HUDEP-2 (cell line): ENCODE measurements at regions not wholly inside any gene's neighbourhood (a gene's known extent, or its start where the extent isn't known, plus 50 kb on each side); places are given as distances from the start of the nearest gene placed in this dataset.
"Not testable (repeated sequence)": the region's sequence is repeated elsewhere in the genome, so short reads cannot be mapped to it uniquely, and the experiment has no call there.

Source experiments
- DNase-seq, 76 experiments: peaks; one replicate each; lab custom pipeline; 2025; ENCODE audit not compliant: unreplicated experiment in 76 of 76; lab: John Stamatoyannopoulos, UW

DNA sequence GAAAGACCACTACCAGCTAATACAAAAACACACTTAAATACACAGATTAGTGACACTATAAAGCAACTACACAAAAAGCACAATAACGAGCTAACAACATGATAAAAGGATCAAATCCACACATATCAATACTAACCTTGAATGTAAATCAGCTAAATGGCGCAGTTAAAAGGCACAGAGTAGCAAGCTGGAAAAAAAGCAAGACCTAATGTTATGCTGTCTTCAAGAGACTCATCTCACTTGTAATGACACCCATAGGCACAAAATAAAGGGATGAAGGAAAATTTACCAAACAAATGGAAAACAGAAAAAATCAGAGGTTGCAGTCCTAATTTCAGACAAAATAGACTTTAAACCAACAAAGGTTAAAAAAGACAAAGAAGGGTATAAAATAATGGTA is 86.3 kb downstream of the NUS1 start:
- no peak for DNase-seq

DNA sequence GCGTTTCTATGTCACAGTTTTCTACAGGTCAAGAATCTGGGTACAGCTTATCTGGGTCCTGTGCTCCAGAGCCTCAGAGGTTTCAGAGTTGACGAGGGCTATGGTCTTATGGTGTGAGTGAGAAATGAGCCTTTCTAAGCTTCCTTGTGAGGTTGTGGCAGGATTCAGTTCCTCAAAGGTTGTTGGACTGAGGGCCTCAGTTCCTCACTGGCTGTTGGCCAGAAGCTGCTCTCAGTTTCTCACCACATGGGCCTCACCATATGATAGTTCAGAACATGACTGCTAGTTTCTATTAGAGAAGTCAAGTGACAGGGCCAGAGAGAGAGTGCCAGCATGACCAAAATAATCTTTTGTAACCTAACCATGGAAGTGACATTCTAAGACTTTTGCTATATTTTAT is 96.1 kb downstream of the NUS1 start:
- DNase-seq, result no peak

DNA sequence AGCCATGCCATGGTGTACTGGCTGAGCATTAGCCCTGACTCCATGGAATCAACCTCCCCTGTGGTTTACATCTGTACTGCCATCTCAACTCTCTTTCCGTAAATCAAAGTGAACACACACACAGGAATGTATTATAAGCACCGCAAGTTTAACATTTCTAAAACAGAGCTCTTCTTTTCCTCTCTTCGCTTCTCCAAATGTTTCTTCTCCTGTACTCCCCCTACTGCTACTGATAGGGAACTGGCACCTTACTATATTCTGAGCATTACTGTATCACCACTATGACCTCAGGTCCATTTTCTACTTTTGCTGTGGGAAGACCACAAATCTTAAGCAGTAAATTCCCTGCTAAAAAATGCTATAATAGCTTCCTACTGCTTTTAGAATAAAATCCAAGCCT is 101.2 kb downstream of the NUS1 start:
- peak in 4 of 76 experiments; percentile 1 to 31 (median 16) for DNase-seq

DNA sequence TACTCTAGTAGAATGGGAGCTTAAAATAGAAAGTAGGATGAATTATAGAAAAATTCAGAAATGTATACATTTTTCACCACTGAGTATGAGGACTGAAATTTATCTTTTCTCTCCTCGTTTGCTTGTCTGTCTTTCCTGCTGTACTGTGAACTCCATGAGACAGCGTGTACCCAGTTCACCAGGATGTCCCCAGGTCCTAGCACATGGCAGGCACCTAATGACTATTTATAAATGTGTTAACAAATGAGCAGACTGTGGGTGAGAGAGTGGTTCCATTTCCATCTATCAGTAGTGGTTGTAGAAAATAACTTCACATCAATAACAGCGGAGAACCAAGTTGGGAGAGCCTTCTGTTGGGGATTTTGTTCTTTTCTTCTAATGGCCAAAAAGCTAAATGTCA is 106.3 kb downstream of the NUS1 start:
- no peak for DNase-seq

GRCh38 chr6:117783279-117783678 is 108.0 kb downstream of the NUS1 start:
- DNase-seq, result no peak

GRCh38 chr6:117791012-117791411 is 115.7 kb downstream of the NUS1 start:
- DNase-seq, result no peak

DNA sequence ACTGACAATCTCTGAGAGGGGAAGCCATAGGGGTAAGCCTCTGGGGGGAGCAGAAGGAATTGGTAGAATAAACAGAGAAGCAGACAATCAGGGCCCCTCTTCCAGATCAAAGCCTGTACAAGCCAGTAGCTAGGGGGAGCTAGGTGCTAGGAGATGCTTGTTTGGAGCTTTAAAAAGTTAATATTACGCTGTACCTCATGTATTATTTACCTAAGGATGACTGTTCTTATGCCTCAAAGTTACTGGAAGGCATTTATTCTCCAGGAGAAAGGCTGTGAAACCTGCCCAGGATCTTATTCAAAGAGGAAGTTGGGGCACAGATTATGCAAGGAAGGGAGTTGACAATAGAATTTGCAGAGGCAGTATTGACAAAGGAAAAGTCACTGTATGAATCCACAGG is 111.8 kb upstream of the SLC35F1 start:
- DNase-seq, result no peak

DNA sequence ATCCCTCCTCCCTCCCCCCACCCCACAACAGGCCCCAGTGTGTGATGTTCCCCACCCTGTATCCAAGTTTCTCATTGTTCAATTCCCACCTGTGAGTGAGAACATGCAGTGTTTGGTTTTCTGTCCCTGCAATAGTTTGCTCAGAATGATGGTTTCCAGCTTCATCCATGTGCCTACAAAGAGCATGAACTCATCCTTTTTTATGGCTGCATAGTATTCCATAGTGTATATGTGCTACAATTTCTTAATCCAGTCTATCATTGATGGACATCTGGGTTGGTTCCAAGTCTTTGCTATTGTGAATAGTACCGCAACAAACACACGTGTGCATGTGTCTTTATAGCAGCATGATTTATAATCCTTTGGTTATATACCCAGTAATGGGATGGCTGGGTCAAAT is 108.2 kb upstream of the SLC35F1 start:
- not testable (repeated sequence) for DNase-seq

DNA sequence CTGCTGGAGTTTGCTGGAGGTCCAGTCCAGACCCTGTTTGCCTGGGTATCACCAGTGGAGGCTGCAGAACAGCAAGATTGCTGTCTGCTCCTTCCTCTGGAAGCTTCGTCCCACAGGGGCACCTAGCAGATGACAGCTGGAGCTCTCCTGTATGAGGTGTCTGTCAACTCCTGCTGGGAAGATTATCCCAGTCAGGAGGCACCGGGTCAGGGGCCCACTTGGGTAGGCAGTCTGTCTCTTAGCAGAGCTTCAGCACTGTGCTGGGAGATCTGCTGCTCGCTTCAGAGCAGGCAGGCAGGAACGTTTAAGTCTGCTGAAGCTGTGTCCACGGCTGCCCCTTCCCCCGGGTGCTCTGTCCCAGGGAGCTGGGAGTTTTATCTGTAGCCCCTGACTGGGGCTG is 96.8 kb upstream of the SLC35F1 start:
- DNase-seq, result no peak

DNA sequence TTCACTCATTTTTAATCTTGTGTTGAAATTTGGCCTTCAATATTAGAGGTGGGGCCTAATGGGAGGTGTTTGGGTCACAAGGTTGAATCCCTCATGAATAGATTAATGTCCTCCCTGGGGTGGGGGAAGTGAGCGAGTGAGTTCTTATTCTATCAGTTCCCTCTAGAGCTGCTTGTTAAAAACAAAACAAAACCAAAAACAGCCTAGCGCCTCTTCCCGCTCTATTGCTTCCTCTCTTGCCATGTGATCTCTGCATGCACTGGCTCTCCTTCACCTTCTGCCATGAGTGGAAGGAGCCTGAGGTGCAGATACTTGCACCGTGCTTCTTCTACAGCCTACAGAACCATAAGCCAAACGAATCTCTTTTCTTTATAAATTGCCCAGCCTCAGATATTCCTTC is 89.6 kb upstream of the SLC35F1 start:
- DNase-seq, result no peak

- no peak for DNase-seq
These were observed 89.1 kb upstream of the SLC35F1 start for GRCh38 chr6:117817992-117818391.

DNA sequence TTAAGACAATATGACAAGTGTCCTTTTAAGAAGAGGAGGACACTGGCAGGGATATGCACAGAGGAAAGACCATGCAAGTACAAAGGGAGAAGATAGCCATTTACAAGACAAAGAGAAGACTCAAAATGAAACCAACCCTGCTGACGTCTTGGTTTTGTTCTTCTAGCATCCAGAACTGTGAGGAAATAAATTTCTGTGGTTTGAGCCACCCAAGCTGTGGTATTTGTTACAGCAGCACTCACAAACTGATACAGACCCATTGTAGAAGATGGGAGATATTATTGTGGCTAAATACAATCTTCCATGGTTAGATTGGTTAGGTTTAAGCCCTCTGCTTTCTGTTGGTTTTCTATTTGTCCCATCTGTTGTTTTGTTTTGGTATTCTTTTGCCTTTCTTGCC is 88.6 kb upstream of the SLC35F1 start:
- no peak for DNase-seq

DNA sequence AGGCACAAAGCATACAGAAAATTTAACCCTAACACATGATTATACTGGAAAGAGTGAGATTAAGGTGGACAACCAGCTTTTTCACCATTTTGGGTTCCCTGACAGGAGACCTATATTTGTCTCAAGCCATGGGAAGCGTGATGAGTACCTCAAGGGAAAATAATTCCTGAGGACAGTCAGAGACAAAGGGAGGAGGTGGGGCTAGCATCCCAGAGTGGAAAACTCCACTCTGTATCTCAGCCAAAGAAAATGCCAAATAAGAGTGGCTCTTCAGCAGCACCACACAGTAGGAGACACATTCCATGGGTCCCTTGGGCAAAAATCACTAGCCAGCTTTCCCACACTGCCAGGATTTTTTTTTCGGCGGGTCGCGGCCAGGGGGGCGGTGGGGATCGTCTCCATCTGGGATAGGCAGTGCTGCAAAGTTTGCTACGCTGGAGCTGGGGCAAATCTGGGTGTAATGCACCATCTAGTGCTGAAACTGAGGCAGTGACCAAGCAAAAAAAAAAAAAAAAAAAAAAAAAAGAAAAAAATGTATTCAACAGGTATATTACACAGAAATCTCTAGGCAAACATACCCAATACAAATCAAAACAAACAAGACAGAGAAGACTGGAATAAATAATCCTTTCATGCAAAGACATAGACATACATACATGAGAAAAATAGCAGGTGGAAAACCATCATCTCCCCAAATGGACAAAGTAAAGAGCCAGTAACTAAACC is 77.3 kb upstream of the SLC35F1 start:
- DNase-seq, result peak in 13 of 76 experiments; percentile 2 to 36 (median 6)

DNA sequence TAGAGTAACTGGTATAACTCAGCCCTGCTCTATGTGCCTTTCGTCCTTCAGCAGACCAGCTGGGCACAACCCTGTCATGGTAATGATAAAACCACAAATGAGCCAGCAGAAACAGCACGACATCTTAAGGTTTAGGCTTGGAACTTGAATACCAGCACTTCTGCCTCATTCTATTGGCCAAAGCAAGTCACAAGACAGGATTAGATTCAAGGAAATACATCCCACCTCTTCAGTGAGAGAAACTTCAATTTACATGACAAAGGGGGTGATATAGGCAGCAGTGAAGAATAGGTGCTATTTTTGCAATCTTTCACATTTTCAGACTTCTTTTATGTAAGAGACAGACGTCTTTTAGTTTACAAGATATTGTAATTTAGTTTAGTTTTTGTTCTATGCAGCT is 69.8 kb upstream of the SLC35F1 start:
- no peak for DNase-seq

DNA sequence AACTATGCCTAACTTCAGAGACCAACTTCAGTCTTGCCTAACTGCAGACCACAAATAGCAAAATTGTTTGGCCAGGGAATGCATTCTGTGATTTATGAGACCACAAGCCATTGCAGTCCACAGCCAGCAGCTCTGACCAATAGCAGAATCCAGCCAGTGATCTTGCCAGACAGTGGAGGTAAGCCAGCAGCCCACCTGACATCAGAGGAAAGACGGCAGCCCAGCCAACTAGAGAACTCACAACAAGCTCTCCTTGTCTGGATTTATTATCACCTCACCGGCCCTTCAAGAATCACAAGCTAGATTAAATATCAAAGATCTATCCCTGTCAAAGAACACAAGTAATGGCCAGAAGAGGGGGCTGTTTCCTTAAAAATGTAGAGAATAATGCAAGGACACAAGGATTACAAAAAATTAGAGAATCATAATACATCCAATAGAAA is 66.5 kb upstream of the SLC35F1 start:
- peak in 31 of 76 experiments; percentile 1 to 66 (median 36) for DNase-seq

DNA sequence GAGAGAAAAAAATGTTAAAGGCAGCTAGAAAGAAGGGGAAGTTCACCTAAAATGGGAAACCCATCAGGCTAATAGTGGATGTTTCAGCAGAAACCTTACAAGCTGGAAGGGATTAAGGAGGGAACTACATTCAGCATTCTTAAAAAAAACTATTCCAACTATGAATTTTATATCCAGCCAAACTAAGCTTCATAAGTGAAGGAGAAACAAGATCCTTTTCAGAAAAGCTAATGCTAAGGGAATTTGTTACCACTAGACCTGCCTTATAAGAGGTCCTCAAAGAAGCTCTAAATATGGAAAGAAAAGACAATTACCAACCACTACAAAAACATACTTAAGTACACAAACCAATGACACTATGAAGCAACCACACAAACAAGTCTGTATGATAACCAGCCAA is 59.2 kb upstream of the SLC35F1 start:
- no peak for DNase-seq

- no peak for DNase-seq
These were observed 58.0 kb upstream of the SLC35F1 start for GRCh38 chr6:117849087-117849486.
